NCI-H226 (cell line): ENCODE measurements at regions not wholly inside any gene's neighbourhood (a gene's known extent, or its start where the extent isn't known, plus 50 kb on each side); places are given as distances from the start of the nearest gene placed in this dataset.
"Not testable (repeated sequence)": the region's sequence is repeated elsewhere in the genome, so short reads cannot be mapped to it uniquely, and the experiment has no call there.

Source experiments
- DNase-seq: peaks from one replicate; pipeline ENCODE4 v3.0.0-alpha.2; 2015

GRCh38 chr4:14335872-14336271 lies 666.4 kb upstream of the CPEB2 start:
- no peak for DNase-seq

- DNase-seq: no peak
Observed at GRCh38 chr4:14336656-14337055, 665.6 kb upstream of the CPEB2 start.

DNA sequence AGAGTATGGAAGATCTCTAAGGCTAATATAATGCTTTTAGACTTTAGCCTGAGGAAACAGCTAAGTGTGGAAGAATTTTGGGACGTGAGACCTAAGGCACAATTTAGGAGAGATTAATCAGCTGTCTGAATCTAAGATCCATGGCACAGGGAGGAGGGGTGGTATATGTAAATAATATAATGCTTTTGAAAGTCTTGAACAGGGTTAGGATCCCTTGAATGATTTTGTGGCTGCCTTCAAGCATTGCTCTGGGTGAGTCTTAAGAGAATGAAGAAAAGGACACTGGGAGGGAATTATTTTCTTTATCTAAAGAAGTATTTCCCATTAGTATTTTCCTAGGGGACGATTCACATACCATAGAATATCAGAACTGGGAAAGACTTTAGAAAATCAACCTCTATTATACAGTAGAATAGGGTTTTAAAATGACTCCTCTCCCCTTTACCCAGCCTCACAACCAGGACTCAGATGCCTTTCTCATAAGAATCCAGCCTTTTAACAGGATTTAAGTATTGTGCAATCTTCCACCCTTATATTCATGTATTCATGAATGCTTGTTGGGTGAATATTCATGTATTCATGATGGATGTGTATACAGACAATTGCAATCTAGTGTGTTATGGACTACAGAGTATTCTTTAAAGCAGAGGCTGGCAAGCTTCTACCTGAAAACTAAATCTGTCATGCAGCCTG lies 664.2 kb upstream of the CPEB2 start:
- no peak for DNase-seq

DNA sequence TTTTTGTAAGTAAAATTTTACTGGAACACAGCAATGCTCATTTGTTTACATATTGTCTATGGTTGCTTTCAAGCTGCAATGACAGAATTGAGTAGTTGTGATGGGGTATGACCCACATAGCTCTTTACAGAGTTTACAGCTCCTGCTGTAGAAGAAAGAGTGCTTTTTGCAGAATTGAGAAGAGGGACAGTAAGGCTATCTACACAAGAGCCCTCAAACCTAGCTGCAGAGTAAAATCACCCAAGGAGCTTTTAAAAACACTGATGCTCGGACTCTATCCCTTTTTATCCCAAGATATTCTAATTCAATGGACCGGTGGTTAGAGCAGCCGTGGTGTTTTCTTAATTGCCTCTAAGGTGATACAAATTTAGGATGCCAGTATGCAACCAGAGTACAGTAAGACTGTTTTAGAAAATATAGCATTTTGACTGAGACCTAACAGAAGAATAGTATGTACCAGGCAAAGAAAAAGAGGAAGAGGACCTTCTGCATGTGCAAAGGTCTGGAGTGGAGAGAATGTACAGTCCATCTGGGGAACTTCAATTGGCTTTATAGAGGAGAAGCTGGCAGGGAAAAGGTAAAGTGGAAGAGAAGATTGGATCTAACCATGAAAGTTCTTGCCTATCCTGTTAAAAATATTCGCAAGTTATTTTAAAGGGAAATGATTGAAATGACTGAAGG lies 663.6 kb upstream of the CPEB2 start:
- DNase-seq: no peak

GRCh38 chr4:14339715-14340114 lies 662.6 kb upstream of the CPEB2 start:
- DNase-seq: no peak

GRCh38 chr4:14340321-14340720 lies 662.0 kb upstream of the CPEB2 start:
- DNase-seq: no peak

DNA sequence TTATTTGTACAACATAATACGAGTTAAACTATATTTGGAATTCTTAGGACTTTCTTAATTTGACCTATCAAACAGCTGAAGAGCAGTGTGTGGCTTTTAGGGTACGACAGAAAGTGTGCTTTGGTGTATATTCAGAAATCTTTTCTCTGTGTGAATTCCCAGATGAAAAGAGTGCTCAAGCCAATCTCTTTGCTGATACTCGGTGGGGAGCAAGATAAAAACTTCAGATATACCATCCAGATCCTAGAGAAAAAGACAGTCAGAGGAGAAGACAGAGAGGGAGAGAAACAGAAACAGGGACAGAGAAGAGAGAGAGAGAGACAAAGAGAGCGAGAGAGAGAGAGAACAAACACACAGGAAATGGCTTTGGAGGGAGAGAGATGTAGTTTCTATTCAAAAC lies 658.3 kb upstream of the CPEB2 start:
- no peak for DNase-seq

DNA sequence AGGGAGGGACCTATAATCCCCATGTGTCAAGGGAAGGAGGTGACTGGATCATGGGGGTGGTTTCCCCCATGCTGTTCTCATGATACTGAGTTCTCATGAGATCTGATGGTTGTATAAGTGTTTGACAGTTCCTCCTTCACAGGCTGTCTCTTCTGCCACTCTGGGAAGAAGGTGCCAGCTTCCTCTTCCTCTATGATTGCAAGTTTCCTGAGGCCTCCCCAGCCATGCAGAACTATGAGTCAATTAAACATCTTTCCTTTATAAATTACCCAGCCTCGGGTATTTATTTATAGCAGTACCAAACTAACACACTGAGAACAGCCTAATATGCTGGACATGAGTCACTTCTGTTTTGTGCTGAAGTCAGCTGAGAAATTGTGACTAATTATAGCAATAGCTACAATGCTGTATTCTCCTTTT lies 656.9 kb upstream of the CPEB2 start:
- DNase-seq: no peak

DNA sequence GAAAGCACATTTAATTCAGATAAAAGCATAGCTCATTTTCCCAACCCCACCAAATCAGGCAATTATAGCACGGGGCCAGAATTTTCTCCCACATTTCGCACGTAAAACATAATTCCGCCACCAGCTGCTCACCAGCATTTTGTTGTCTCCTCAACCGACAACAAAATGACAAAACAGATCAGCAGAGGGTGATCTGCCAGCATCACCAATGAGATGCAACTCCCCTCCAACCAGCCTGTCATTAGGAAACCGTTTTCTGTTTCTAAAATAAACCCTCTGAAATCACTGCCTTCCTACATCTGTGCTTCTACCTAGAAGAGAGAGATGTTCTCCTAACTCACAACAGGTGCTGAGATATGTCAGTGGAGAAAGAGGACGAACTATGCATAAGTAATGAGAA lies 654.8 kb upstream of the CPEB2 start:
- no peak for DNase-seq

DNA sequence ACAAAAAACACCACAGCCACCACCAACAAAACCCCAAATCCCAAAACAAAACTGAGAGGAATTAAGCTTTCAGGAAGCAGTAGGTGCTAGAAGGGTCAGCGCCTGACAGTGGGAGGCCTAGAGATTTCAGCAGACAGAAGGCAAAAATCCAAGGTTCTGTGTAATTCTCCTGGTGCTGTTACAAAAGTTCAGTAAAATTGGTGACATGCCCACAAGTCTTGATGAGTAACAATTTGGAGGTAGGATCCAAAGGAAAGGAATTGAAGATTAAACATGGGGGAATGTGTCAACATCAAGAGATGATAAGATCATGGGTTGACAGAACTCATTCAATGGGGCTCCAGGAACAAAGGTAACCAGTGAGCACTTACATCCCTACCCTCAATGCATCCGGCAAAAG lies 653.8 kb upstream of the CPEB2 start:
- DNase-seq: no peak

DNA sequence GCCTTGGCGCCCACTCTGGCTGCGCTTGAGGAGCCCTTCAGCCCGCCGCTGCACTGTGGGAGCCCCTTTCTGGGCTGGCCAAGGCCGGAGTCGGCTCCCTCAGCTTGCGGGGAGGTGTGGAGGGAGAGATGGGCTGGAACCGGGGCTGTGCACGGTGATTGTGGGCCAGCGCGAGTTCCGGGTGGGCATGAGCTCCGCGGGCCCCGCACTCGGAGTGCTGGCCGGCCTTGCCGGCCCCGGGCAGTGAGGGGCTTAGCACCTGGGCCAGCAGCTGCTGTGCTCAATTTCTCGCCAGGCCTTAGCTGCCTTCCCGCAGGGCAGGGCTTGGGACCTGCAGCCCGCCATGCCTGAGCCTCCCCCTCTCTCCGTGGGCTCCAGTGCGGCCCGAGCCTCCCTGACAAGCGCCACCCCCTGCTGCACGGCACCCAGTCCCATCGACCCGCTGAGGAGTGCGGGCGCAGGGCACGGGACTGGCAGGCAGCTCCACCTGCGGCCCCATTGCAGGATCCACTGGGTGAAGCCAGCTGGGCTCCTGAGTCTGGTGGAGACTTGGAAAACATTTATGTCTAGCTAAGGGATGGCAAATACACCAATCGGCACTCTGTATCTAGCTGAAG lies 643.6 kb upstream of the CPEB2 start:
- not testable (repeated sequence) for DNase-seq

DNA sequence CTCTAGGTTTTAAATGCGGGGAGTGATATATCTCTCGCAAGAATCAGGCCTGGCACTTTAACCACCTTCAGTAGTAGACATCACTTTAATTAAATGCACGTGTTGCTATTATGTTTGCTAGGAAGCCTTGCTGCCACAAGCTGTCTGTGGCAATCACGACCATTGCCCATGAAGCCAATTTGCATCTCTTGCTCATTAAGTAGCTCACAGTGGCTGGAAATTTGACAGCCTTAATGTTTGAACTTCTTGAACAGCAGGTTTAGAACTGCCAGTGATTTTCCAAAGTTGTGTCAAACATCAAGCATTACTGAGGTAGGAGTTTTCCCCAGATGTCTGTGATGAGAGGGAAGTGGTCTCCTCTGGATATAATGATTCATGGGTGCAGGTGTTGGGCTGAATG lies 642.3 kb upstream of the CPEB2 start:
- DNase-seq: no peak

GRCh38 chr4:14361084-14361483 lies 641.2 kb upstream of the CPEB2 start:
- DNase-seq: no peak

GRCh38 chr4:14362385-14362784 lies 639.9 kb upstream of the CPEB2 start:
- no peak for DNase-seq

DNA sequence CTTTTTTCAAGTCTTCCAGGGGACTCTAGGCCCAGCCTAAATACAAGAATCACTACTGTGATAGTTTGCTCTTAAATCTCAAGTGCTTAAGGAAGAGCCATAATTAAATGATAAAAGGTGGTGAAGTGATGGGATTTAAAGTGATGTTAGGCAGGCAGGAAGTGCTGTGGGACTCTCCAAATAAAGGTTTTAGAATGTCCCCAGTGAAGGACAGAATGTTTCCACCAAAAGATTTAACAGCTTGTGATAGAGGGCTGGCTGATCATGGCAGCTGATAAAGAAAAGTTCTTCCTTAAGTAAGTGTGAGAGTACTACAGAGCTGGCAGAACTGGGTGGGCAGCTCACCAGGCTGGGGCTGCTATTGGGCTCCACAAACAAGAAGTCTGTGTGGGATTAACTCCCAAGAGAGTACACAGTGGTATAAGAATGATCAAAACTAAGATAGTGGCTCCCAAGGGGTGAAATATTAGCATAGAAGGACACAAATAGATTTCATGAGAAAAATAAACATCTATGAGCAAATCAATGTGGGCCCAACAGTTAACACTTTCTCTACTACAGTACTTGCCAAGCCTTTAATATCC lies 637.2 kb upstream of the CPEB2 start:
- DNase-seq: no peak

- DNase-seq: no peak
Observed at GRCh38 chr4:14368391-14368790, 633.9 kb upstream of the CPEB2 start.

GRCh38 chr4:14371131-14371530 lies 631.1 kb upstream of the CPEB2 start:
- DNase-seq: no peak

DNA sequence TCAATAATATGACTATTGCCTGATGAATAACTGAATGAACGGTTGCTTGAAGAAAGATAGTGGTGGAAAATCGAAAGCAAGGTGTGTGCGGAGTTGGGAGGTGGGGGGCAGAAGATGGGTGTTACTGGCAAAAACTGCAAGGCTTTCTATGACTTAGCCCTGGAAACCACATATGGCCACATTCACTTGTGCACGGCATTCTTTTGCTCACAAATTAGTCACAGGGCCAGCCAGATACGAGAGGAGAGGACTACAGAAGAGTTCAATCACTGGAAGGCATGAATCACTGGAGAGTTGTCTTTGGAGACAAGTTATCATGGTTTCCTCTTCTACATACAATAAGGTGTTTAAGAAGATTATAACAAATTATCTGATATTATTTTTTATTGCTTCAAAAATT lies 626.5 kb upstream of the CPEB2 start:
- DNase-seq: peak; percentile 28

- no peak for DNase-seq
Observed at GRCh38 chr4:14379183-14379582, 623.1 kb upstream of the CPEB2 start.

DNA sequence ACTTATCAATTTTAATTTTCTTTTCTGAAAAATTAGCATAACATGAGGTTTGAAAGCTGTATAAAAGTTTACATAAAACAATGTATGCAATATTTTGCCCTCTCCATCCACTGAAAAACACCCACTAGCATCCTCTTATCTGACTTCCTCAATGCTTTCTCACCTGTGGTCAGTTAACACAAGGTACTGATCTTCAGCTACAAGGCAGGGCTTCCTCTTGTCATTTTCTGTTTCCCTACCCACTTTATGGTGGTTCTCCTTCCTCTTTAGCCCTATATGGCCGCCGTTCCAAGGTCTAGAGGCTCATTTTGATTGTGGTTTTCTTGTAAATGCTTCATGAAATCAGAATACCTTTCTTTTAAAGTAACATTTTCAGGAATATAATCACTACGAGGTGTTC lies 618.6 kb upstream of the CPEB2 start:
- DNase-seq: no peak

GRCh38 chr4:14384824-14385223 lies 617.5 kb upstream of the CPEB2 start:
- DNase-seq: no peak

DNA sequence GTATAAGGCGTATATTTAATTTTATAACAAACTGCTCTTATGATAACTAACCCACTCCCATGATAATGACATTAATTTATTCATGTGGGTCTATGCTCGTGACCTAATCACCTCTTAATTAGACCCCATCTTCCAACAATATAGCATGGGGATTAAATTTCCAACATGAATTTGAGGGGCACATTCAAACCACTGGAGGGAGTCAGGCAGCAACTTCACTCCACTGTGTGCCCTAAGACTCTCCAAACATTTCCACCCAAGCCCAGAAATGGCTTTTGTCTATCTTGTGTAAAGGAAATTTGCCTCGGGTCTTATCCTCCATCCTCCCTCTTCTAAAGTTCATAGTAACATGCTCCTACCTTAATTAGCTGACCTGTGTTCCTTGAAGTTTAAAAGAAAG lies 616.1 kb upstream of the CPEB2 start:
- no peak for DNase-seq

DNA sequence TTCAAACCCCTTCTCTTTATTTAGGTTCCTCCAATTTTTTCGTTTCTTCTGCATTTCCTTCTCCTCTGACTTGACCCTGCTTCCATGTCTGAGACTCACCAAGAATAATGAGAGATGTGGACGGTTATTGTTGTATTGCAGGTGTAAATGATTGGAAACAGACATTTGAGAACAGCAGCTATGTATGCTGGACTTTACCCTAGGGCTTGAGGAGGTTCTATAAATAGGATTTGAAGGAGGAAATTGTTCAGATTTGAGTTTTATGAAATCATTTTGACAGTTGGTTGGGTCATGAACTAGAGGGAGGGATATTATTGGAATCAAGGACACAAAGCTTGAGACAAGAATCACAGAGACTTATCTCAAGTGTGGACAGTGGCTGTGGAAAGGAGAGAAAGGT lies 614.6 kb upstream of the CPEB2 start:
- DNase-seq: no peak

DNA sequence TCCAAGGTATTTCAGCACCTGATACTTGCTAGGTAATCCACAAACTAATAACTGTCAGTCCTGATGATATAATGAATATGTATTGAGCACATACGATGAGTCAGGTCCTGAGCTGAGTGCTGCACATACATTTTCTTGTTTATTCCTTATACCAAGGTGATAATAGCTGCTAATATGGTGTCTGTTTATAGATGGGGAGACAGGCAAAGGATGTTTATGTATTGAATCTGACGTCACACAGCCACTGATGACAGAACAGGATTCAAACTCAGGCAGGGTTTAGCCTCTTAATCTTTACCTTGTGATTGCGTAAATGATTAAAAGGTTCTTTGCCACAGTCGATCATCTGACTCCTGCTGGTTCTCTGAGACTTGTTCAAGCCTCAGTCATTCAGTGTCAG lies 609.9 kb upstream of the CPEB2 start:
- no peak for DNase-seq
